Epithelial cell of proximal tubule (primary cell): ENCODE measurements at regions not wholly inside any gene's neighbourhood (a gene's known extent, or its start where the extent isn't known, plus 50 kb on each side); places are given as distances from the start of the nearest gene placed in this dataset.
"Not testable (repeated sequence)": the region's sequence is repeated elsewhere in the genome, so short reads cannot be mapped to it uniquely, and the experiment has no call there.

Experiments used
- DNase-seq: peaks from one replicate; pipeline ENCODE4 v3.0.0-alpha.2; 2011; ENCODE audit warnings: low read depth
- H3K4me3 ChIP-seq: 2 replicates; pipeline ENCODE4 v1.5.1; 2011; ENCODE audit warnings: low read depth, mild to moderate bottlenecking, low read length
- TF ChIP-seq, protein P1 (sequence below): conservative IDR thresholded peaks from 2 replicates; pipeline ENCODE4 v1.5.1; 2012; ENCODE audit warnings: low read depth, mild to moderate bottlenecking, low read length

DNA sequence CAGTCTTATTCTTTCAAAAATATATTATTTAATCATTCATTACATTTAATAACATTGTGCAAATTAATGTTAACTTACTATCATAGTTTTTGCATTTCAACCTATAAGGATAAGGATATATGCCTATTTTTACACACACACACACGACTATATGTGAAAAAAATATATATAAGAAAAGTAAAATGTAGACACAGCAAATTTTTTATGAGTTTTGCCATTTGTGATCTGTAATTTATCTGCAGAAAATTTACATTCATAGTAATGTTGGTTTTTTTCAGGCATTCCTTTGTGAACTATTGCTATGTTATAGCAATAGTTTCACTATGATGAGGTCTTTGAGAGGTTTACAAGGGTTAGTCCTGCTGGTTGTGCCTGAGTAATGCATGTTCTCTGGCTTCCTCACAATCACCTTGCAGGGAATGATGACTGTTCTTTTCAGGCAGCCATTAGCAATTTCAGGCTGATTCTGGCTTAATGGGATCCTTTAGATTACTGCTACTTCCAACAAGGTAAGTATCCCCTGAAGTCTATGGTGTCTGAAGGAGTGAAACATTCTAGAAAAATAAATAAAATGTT lies 183.7 kb upstream of the CDK1 start:
- no peak for DNase-seq

DNA sequence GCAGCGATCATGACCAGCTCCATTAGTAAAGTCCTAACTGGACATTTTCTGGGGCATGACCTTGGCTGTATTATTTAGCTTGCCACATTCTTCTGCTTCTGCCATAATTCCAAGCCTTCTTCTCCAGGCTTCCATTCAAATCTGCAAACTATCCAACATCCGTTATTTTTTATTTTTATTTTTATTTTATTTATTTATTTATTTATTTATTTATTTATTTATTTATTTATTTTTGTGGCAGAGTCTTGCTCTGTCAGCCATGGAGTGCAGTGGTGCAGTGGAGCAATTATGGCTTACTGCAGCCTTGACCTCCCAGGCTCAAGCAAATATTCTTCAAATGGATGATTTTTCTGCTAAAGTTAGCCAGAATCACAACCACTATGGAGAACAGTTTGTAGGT lies 187.2 kb upstream of the CDK1 start:
- TF ChIP-seq, protein P1, sequence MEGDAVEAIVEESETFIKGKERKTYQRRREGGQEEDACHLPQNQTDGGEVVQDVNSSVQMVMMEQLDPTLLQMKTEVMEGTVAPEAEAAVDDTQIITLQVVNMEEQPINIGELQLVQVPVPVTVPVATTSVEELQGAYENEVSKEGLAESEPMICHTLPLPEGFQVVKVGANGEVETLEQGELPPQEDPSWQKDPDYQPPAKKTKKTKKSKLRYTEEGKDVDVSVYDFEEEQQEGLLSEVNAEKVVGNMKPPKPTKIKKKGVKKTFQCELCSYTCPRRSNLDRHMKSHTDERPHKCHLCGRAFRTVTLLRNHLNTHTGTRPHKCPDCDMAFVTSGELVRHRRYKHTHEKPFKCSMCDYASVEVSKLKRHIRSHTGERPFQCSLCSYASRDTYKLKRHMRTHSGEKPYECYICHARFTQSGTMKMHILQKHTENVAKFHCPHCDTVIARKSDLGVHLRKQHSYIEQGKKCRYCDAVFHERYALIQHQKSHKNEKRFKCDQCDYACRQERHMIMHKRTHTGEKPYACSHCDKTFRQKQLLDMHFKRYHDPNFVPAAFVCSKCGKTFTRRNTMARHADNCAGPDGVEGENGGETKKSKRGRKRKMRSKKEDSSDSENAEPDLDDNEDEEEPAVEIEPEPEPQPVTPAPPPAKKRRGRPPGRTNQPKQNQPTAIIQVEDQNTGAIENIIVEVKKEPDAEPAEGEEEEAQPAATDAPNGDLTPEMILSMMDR: no peak
- H3K4me3 ChIP-seq: no peak overlapping the region
- DNase-seq: no peak

More for the DNA sequence above, 183.7 kb upstream of the CDK1 start:
- H3K4me3 ChIP-seq: no peak overlapping the region
- TF ChIP-seq, protein P1: peak; percentile 33

DNA sequence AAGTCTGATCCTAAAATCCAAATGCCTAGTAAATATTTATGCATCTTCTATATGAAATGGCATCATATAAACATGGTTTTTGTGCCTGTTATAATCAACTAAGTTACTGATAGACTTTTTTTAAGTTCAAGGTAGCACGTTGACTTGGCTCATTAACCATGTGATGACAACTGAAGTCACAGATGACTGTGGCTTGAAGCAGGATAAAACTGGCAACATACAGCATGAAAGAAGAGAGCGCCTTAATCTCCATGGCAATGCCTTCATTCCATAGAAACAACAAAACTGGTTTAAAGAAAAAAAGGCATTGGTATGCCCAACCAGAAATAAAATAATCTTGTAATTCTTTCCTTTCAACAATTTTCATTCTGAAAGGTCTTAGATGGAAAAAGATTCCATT lies 188.9 kb upstream of the CDK1 start:
- H3K4me3 ChIP-seq: no peak overlapping the region
- TF ChIP-seq, protein P1: no peak
- DNase-seq: no peak

DNA sequence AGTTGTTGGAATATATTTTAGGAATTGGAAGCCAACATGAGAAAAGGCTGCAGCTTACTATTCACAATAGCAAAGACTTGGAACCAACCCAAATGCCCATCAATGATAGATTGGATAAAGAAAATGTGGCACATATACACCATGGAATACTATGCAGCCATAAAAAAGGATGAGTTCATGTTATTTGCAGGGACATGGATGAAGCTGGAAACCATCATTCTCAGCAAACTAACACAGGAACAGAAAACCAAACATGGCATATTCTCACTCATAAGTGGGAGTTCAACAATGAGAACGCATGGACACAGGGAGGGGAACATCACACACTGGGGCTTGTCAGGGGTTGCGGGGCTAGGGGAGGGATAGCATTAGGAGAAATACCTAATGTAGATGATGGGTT lies 192.1 kb upstream of the ANK3 start:
- not testable (repeated sequence) for H3K4me3 ChIP-seq, DNase-seq

DNA sequence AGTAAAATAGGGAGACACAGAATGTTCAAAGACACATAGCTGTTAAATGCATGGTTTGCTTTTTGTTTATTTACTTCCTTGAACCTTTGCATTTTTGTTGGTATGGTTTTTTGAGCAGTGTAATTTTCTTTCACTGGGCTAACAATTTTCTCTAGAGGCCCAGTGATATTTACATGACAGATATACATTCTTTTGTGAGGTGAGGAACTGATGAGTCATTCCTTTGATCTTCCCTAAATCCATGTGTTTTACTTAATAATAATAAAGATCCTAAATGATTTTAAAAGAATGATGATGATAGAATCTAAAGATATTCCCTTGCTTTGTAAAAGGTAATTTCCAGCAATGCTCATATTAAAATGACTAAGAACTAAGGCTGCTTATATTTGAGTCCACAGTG lies 188.5 kb upstream of the ANK3 start:
- TF ChIP-seq, protein P1: no peak
- DNase-seq: no peak
- H3K4me3 ChIP-seq: no peak overlapping the region

DNA sequence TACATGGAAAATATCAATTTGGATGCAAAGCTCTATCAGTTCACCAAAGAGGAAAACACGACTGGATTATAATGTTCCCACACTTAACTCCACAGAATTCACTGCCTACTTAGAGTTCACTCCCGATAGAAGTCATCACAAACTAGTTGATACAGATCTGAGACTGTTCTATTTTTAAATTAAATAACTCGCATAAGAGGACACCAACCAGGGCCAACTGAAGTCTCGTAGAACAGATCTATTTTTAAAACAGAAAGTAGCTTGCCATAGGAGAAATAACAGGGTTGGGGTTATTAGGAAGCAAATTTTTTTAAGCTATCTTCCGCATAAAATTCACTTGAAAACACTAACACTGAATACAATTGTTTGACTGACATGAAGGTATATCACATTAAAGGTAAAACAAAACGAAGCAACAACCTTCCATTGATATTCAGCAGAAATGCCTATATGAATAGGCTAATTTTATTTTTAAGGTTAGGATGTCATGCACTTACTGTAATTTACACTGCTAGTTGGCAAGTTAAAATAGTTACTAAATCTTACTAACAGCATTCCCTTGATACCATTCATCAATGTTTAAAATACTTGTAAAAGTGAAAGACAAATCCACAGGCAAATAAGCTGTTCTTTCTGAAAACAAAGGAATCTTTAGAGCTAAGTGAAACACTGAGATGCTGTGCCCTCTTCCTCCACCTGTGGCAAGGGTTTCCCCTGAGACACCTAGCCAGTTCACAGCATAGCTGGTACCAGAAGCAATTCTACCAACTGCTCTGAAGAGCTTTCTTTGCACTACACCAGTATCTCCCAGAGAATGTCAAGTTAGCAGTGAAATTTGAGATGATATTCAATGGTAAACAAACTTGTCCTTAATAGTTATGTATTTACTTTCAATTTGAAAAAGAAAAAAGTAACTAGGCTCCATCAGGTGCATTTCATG lies 186.7 kb upstream of the ANK3 start:
- H3K4me3 ChIP-seq: no peak overlapping the region
- no peak for DNase-seq
- TF ChIP-seq, protein P1: no peak

DNA sequence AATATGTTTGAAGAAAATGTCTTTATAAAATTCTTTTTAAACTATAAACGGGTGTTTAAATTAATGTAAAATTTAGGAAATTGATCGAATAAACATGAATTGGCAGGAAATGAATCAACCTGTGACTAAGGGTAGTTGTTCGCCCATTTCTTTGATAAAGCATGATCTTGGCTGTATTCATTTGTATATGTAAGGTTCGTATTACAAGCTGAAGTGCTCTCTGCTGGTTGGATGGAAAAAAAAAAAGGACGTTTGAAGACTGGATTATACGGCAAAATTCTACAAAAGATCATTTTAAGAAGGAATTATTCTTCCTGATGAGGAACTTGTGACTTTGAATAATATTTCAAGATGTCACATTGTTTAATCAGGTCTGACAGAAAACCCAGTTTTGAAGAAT lies 185.4 kb upstream of the ANK3 start:
- TF ChIP-seq, protein P1: no peak
- no peak for DNase-seq
- no peak overlapping the region for H3K4me3 ChIP-seq
